H9 (cell line): ENCODE measurements at regions not wholly inside any gene's neighbourhood (a gene's known extent, or its start where the extent isn't known, plus 50 kb on each side); places are given as distances from the start of the nearest gene placed in this dataset.

ENCODE experiments used
- DNase-seq: peaks from one replicate; pipeline ENCODE4 v3.0.0-alpha.2; 2017
- H2AFZ ChIP-seq: one replicate; pipeline ENCODE4 v1.6.1; 2013; ENCODE audit warnings: mild to moderate bottlenecking, low read length, control low read depth, moderate library complexity
- H2AK5ac ChIP-seq: 2 replicates; pipeline ENCODE4 v1.6.1; 2013; ENCODE audit warnings: low read length, control low read depth, mixed read lengths; ENCODE audit not compliant: insufficient read length
- H2BK120ac ChIP-seq: one replicate; pipeline ENCODE4 v1.6.1; 2013; ENCODE audit warnings: low read depth, mild to moderate bottlenecking, low read length, control low read depth, inconsistent platforms; ENCODE audit not compliant: poor library complexity, severe bottlenecking
- H2BK12ac ChIP-seq: 2 replicates; pipeline ENCODE4 v1.6.1; 2013; ENCODE audit warnings: low read length, control low read depth, mixed read lengths, low read depth; ENCODE audit not compliant: insufficient read length
- H2BK15ac ChIP-seq: 2 replicates; pipeline ENCODE4 v1.6.1; 2013; ENCODE audit warnings: low read depth, low read length, control low read depth
- H2BK20ac ChIP-seq: one replicate; pipeline ENCODE4 v1.6.1; 2013; ENCODE audit warnings: low read depth, mild to moderate bottlenecking, low read length, control low read depth, inconsistent platforms; ENCODE audit not compliant: poor library complexity, severe bottlenecking
- H2BK5ac ChIP-seq: 2 replicates; pipeline ENCODE4 v1.6.1; 2013; ENCODE audit warnings: low read length, control low read depth, mixed read lengths; ENCODE audit not compliant: insufficient read length
- H3K14ac ChIP-seq: 2 replicates; pipeline ENCODE4 v1.6.1; 2013; ENCODE audit warnings: low read length, control low read depth; ENCODE audit not compliant: insufficient read depth
- H3K18ac ChIP-seq: 2 replicates; pipeline ENCODE4 v1.6.1; 2013; ENCODE audit warnings: low read depth, mild to moderate bottlenecking, mixed read lengths, low read length, control low read depth; ENCODE audit not compliant: insufficient read length
- H3K23ac ChIP-seq: 2 replicates; pipeline ENCODE4 v1.6.1; 2013; ENCODE audit warnings: low read length, control low read depth, mixed read lengths, low read depth; ENCODE audit not compliant: insufficient read length
- H3K23me2 ChIP-seq: 2 replicates; pipeline ENCODE4 v1.6.1; 2013; ENCODE audit warnings: low read depth, mild to moderate bottlenecking, mixed read lengths, low read length, control low read depth; ENCODE audit not compliant: insufficient read length, poor library complexity, severe bottlenecking
- H3K27ac ChIP-seq: 2 replicates; pipeline ENCODE4 v1.5.1; 2013; ENCODE audit warnings: low read length, control low read depth, mixed read lengths, low read depth; ENCODE audit not compliant: insufficient read length
- H3K27me3 ChIP-seq: 2 replicates; pipeline ENCODE4 v1.6.1; 2013; ENCODE audit warnings: low read length, control low read depth, inconsistent platforms; ENCODE audit not compliant: insufficient read depth
- H3K4ac ChIP-seq: 2 replicates; pipeline ENCODE4 v1.6.1; 2013; ENCODE audit warnings: low read depth, mild to moderate bottlenecking, control low read depth, inconsistent platforms, low read length, moderate library complexity
- H3K4me1 ChIP-seq: 2 replicates; pipeline ENCODE4 v1.6.1; 2013; ENCODE audit warnings: low read length, control low read depth, inconsistent platforms; ENCODE audit not compliant: insufficient read depth
- H3K4me2 ChIP-seq: 2 replicates; pipeline ENCODE4 v1.6.1; 2013; ENCODE audit warnings: low read length, control low read depth, mixed read lengths; ENCODE audit not compliant: insufficient read length, insufficient read depth
- H3K56ac ChIP-seq: 2 replicates; pipeline ENCODE4 v1.6.1; 2013; ENCODE audit warnings: low read depth, mild to moderate bottlenecking, mixed read lengths, low read length, control low read depth; ENCODE audit not compliant: insufficient read length
- H3K79me1 ChIP-seq: 2 replicates; pipeline ENCODE4 v1.6.1; 2013; ENCODE audit warnings: low read depth, mild to moderate bottlenecking, moderate library complexity, low read length, control low read depth, inconsistent platforms; ENCODE audit not compliant: insufficient read depth, poor library complexity, severe bottlenecking
- H3K79me2 ChIP-seq: 2 replicates; pipeline ENCODE4 v1.6.1; 2013; ENCODE audit warnings: low read length, control low read depth, inconsistent platforms; ENCODE audit not compliant: insufficient read depth
- H3K9ac ChIP-seq: 2 replicates; pipeline ENCODE4 v1.6.1; 2013; ENCODE audit warnings: low read length, control low read depth, mixed read lengths; ENCODE audit not compliant: insufficient read length; ENCODE audit errors: extremely low read depth
- H3K9me3 ChIP-seq: one replicate; pipeline ENCODE4 v1.6.1; 2013; ENCODE audit warnings: low read depth, low read length, inconsistent platforms; ENCODE audit not compliant: control insufficient read depth
- H3T11ph ChIP-seq: one replicate; pipeline ENCODE4 v1.6.1; 2013; ENCODE audit warnings: mild to moderate bottlenecking, low read length, control low read depth, inconsistent platforms
- H4K20me1 ChIP-seq: one replicate; pipeline ENCODE4 v1.6.1; 2013; ENCODE audit not compliant: control insufficient read depth, insufficient read length, insufficient read depth
- H4K5ac ChIP-seq: 2 replicates; pipeline ENCODE4 v1.6.1; 2013; ENCODE audit warnings: low read depth, mild to moderate bottlenecking, mixed read lengths, low read length, control low read depth; ENCODE audit not compliant: insufficient read length
- H4K8ac ChIP-seq: replicated peaks from 2 replicates; pipeline ENCODE4 v1.6.1; 2013; ENCODE audit warnings: low read length, control low read depth, mixed read lengths, low read depth; ENCODE audit not compliant: insufficient read length
- H4K91ac ChIP-seq: 2 replicates; pipeline ENCODE4 v1.6.1; 2013; ENCODE audit warnings: low read depth, mild to moderate bottlenecking, moderate library complexity, mixed read lengths, low read length, control low read depth; ENCODE audit not compliant: insufficient read length
- H3K27ac Mint-ChIP-seq, 3 experiments: 2 replicates in 2 of 3; 3 replicates in 1 of 3; pipeline ENCODE4 v1.8.0; 2020 to 2021; ENCODE audit warnings: mixed read lengths in 3 of 3, mild to moderate bottlenecking in 1 of 3, moderate library complexity in 1 of 3
- H3K27me3 Mint-ChIP-seq: 2 replicates; pipeline ENCODE4 v1.8.0; 2021; ENCODE audit warnings: low read depth, mild to moderate bottlenecking, moderate library complexity, mixed read lengths
- H3K36me3 Mint-ChIP-seq, 3 experiments: 2 replicates in 2 of 3; 3 replicates in 1 of 3; pipeline ENCODE4 v1.8.0; 2020 to 2021; ENCODE audit warnings: low read depth in 3 of 3, mixed read lengths in 3 of 3; ENCODE audit not compliant: insufficient read depth in 1 of 3
- H3K4me1 Mint-ChIP-seq, 2 experiments: 2 replicates each; pipeline ENCODE4 v1.8.0; 2020; ENCODE audit warnings: mixed read lengths in 2 of 2
- H3K4me3 Mint-ChIP-seq, 2 experiments: 2 replicates in 1 of 2; 3 replicates in 1 of 2; pipeline ENCODE4 v1.8.0; 2020 to 2021; ENCODE audit warnings: mild to moderate bottlenecking in 2 of 2, mixed read lengths in 2 of 2, moderate library complexity in 1 of 2
- H3K9me3 Mint-ChIP-seq, 2 experiments: 2 replicates in 1 of 2; 3 replicates in 1 of 2; pipeline ENCODE4 v1.8.0; 2020; ENCODE audit warnings: mild to moderate bottlenecking in 2 of 2, mixed read lengths in 2 of 2, moderate library complexity in 1 of 2
- CTCF ChIP-seq: fragments of 200-600 bp; sonication (generic); conservative IDR thresholded peaks from 3 replicates; pipeline ENCODE4 v1.8.0; 2021; ENCODE audit warnings: antibody characterized with exemption, mild to moderate bottlenecking
- WGBS: extraction: QIAGEN DNeasy Blood & Tissue Kit; methylation state at CpG from one replicate; pipeline ENCODE4 v1.1.7; 2013; ENCODE audit warnings: missing lambda C conversion rate, low lambda C conversion rate, mixed read lengths; ENCODE audit not compliant: insufficient read length; ENCODE audit errors: extremely low coverage; 5-methylcytosine and 5-hydroxymethylcytosine counted together

DNA sequence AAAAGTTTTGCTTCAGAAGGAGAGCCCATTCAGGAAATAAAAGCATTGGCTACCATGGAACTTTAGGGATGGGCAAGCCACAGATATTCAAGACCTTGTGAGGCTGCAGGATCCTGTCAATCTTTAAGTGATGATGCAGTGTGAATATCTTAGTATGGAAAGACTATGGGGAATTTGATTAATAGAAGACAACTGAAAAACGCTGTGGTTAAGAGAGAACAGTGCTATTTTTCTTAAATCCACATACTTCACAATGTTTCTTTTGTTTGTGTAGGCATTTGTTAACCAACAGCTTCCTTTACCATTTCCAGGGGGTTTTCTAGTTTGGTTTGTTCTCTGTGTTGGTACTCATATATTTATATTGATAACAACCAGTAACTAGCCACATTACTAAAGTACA lies 90.3 kb downstream of the TMEM212 start:
- Histone ChIP-seq H3T11ph (no peak overlapping the region), H3K9me3 (no peaks in the 10 kb centered on the region), H3K4me1 (no peaks in the 10 kb centered on the region), H3K79me1 (no peaks in the 10 kb centered on the region), H2AFZ (no peak overlapping the region), H3K23ac (no peak overlapping the region), H3K9ac (no peak overlapping the region), H4K20me1 (no peaks in the 10 kb centered on the region), H3K27me3 (no peaks in the 10 kb centered on the region), H3K23me2 (no peaks in the 10 kb centered on the region), H4K5ac (no peak overlapping the region), H3K4ac (no peak overlapping the region), H4K91ac (no peak overlapping the region), H2BK120ac (no peak overlapping the region), H2BK20ac (no peak overlapping the region), H3K4me2 (no peak overlapping the region), H2BK15ac (no peak overlapping the region), H3K79me2 (0 out of 2 replicates have a peak, but pooled peaks cover 2% of the 10 kb centered on the region), H3K18ac (no peak overlapping the region), H3K56ac (no peak overlapping the region), H3K27ac (no peak overlapping the region), H4K8ac (no peak overlapping the region), H2BK5ac (no peak overlapping the region), H2BK12ac (no peak overlapping the region), H3K14ac (no peak overlapping the region), H2AK5ac (no peak overlapping the region)
- no peaks in the 10 kb centered on the region; a peak in 1 of 7 replicates for H3K36me3 Mint-ChIP-seq
- TF ChIP-seq CTCF = no peak
- peaks cover 5 to 12% of the 10 kb centered on the region in 2 experiments for H3K4me1 Mint-ChIP-seq
- H3K27ac Mint-ChIP-seq = no peak overlapping the region
- H3K9me3 Mint-ChIP-seq = no peaks in the 10 kb centered on the region; a peak in 1 of 5 replicates
- no peak for DNase-seq
- WGBS = no CpG with 5 or more reads among the region's 1 CpG
- no peak overlapping the region for H3K4me3 Mint-ChIP-seq
- H3K27me3 Mint-ChIP-seq = no peaks in the 10 kb centered on the region
